Dendritic cell treated with granulocyte-macrophage colony-stimulating factor and Interleukin-4, amounts not matched to agents 40 ng/mL and 50 ng/mL, for 4 days (primary cell): ENCODE measurements at regions not wholly inside any gene's neighbourhood (a gene's known extent, or its start where the extent isn't known, plus 50 kb on each side); places are given as distances from the start of the nearest gene placed in this dataset.

ENCODE experiments used
- H3K27ac Mint-ChIP-seq: one replicate; pipeline ENCODE4 v1.8.0; 2022; ENCODE audit warnings: mild to moderate bottlenecking, mixed read lengths
- H3K27me3 Mint-ChIP-seq: one replicate; pipeline ENCODE4 v1.8.0; 2022; ENCODE audit warnings: mild to moderate bottlenecking, mixed read lengths
- H3K36me3 Mint-ChIP-seq: one replicate; pipeline ENCODE4 v1.8.0; 2022; ENCODE audit warnings: low read depth, mixed read lengths
- H3K4me1 Mint-ChIP-seq: one replicate; pipeline ENCODE4 v1.8.0; 2022; ENCODE audit warnings: low read depth, mixed read lengths
- H3K4me3 Mint-ChIP-seq: one replicate; pipeline ENCODE4 v1.8.0; 2022; ENCODE audit warnings: mild to moderate bottlenecking, moderate library complexity, mixed read lengths
- H3K9me3 Mint-ChIP-seq: one replicate; pipeline ENCODE4 v1.8.0; 2022; ENCODE audit warnings: mixed read lengths
- intact Hi-C: fragments of 100-400 bp; cut with micrococcal nuclease; formaldehyde crosslinking; loops from one replicate; pipeline ENCODE4 v1.15.0; 2022

DNA sequence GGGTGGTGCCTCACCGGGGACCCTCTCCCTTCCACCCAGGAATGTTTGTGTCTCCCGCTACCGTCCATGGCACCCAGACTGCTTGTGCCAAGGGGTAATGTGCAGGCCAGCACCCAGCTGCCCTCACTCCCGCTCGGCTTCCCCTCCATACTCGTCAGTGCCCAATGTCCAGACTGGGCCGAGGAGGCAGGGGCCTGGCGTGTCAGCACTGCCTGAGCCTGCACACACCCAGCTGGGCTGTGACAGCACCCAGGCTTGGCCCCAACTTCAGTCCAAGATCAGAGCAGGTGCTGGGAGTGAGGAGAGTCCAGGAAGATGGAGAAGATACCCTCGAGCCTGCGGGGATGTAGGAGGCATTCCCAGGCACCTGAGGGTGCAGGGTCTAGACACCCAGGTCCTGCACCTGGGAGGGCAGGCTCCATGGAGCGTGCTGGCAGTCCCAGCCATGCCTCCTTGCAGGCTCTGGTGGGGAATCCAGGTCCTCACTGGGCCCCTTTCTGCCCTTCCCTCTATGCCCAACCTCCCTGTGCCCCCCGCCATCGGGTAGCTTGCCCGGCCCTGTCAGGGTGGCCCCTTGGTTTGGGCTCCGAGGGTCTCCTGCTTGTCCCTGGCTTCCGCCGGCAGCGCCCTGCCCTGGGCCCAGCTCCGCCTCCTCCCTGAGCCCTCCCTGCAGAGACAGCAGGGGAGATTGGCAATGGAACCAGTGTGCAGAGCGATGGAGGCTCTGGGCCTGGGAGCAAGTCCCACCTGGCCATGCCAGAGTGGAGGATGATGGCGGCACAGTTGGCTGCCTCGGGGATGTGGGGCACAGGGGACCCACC lies 250.8 kb upstream of the EDIL3 start:
- no peak overlapping the region for H3K27ac Mint-ChIP-seq
- intact Hi-C loops, result no loop called here
- no peaks in the 10 kb centered on the region for H3K36me3 Mint-ChIP-seq
- H3K27me3 Mint-ChIP-seq, result no peaks in the 10 kb centered on the region
- no peak overlapping the region for H3K4me3 Mint-ChIP-seq
- peaks cover 10% of the 10 kb centered on the region for H3K9me3 Mint-ChIP-seq
- no peaks in the 10 kb centered on the region for H3K4me1 Mint-ChIP-seq

DNA sequence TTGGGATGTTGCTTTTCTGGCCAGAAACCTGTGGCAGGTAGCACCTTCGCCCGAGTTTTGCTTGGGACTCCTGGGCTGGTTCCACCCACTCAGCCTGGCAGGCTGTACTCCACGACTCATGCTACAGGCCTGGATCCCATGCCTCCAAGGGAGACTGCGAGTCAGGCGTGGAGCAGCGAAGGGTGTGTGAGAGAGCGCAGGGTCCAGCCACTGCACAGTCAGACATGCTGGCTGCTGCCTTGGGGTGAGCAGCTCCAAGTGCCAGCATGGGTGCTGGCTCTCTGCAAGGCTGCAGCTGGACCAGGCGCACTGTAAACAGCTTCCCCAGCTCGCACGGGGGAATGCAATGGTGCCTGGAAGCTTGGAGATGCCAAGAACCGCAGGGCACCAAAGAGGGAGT lies 249.6 kb upstream of the EDIL3 start:
- H3K4me1 Mint-ChIP-seq, result no peaks in the 10 kb centered on the region
- H3K27ac Mint-ChIP-seq, result no peak overlapping the region
- H3K9me3 Mint-ChIP-seq, result peaks cover 10% of the 10 kb centered on the region
- no peaks in the 10 kb centered on the region for H3K27me3 Mint-ChIP-seq
- intact Hi-C loops, result no loop called here
- H3K36me3 Mint-ChIP-seq, result no peaks in the 10 kb centered on the region
- no peak overlapping the region for H3K4me3 Mint-ChIP-seq

DNA sequence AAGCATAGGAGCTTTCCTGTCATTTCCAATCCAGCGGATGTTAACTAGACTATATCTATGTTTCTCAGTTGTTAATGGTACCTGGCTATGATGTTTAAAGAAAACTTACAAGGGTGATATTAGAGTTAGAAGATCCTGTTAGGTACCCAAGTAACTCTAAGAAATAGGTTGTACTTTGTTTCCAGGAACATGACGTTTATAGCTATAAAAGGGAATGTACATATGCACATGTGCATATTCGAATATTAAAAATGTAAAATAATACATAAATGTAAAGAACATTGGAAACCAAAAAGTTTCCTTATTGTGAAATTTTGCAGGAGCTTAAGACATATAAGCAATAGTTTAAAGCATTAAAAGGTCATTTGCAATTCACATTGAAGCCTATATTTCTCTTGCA lies 247.7 kb upstream of the EDIL3 start:
- Mint-ChIP-seq H3K4me3 (no peak overlapping the region), H3K27me3 (no peaks in the 10 kb centered on the region), H3K27ac (no peak overlapping the region), H3K4me1 (no peaks in the 10 kb centered on the region), H3K9me3 (peaks cover 1% of the 10 kb centered on the region), H3K36me3 (no peaks in the 10 kb centered on the region)
- intact Hi-C loops, result no loop called here

DNA sequence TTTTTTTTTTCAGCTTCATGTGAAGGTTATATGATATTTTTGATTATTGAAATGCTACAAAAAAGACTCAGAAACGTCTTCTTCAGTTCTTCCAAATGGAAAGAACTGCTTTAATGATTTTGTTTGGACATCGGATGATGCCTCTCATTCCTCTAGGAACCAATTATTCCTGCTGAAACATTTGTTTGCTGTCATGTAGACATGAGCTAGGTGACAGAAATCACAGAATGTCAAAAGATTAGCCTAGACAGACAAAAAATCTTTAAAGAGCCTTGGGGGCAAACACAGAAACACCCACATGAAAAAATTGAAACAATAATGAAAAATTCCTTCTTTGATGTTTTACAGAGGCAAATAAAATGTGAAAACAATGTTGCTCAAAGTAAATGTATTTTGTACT lies 244.2 kb upstream of the EDIL3 start:
- H3K9me3 Mint-ChIP-seq, result no peaks in the 10 kb centered on the region
- intact Hi-C loops, result no loop called here
- no peaks in the 10 kb centered on the region for H3K27me3 Mint-ChIP-seq
- H3K36me3 Mint-ChIP-seq, result no peaks in the 10 kb centered on the region
- H3K27ac Mint-ChIP-seq, result no peak overlapping the region
- no peaks in the 10 kb centered on the region for H3K4me1 Mint-ChIP-seq
- no peak overlapping the region for H3K4me3 Mint-ChIP-seq

DNA sequence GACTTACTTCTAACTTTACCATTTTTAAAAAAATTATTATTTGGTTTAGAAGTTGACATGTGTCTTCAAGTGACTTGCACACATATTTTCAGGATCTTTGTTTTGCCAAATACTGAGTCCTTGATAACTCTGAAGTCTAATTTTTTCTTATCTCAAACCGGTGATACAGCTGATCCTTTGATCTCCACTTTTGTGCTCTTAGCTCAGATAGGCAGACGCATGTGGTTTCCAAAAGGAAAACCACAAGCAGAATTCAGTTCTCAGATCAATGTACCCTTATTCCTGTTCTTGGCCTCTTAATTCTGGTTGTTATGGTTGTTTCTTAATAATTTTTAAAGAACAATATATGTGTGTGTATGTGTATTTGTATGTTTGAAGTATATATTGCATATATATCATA lies 238.3 kb upstream of the EDIL3 start:
- Mint-ChIP-seq H3K9me3 (no peaks in the 10 kb centered on the region), H3K4me1 (no peaks in the 10 kb centered on the region), H3K27ac (no peak overlapping the region), H3K27me3 (no peaks in the 10 kb centered on the region), H3K36me3 (no peaks in the 10 kb centered on the region), H3K4me3 (no peak overlapping the region)
- intact Hi-C loops, result no loop called here

DNA sequence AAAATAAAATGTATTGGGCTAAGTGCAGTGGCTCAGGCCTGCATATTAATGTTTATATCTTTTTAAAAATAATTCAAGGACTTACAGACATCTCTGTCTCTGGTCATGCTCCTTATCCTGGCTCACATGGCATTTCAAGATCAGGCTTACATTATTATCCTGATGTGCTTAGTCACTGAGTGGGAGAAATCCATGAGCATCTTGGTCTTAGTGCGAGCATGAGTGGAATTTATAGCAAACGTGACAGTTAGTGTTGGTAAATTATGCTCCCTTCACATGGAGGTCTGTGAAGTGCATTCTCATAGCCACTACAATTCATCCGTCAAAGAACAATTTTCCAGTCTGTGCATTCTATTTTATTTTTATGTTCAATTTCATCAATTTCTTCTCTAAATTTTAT lies 237.8 kb upstream of the EDIL3 start:
- Mint-ChIP-seq H3K4me1 (no peaks in the 10 kb centered on the region), H3K4me3 (no peak overlapping the region), H3K36me3 (no peaks in the 10 kb centered on the region), H3K27me3 (no peaks in the 10 kb centered on the region), H3K9me3 (no peaks in the 10 kb centered on the region), H3K27ac (no peak overlapping the region)
- intact Hi-C loops, result no loop called here

GRCh38 chr5:84618262-84618661 lies 233.6 kb upstream of the EDIL3 start:
- Mint-ChIP-seq H3K9me3 (no peaks in the 10 kb centered on the region), H3K36me3 (no peaks in the 10 kb centered on the region), H3K4me3 (no peak overlapping the region), H3K27me3 (no peaks in the 10 kb centered on the region), H3K4me1 (no peaks in the 10 kb centered on the region), H3K27ac (no peak overlapping the region)
- intact Hi-C loops, result no loop called here

DNA sequence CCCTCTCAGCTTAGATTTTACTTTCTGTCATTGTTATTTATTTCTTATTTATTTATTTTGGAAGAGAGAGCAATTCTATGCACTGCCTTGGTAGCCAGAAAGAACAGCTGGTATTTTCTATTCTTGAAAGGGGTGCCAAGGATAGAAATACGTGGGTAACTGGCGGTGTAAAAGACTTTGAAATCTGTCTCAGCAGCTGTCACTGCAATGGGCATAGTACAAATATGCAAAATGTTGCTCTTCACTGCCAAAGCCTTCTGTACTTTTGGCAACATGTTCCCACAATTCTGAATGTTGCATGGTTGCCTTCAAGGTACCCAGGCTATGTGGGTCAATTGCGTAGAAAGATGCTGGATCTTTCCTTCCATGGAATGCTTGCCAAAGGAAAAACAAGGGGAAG lies 230.2 kb upstream of the EDIL3 start:
- no peaks in the 10 kb centered on the region for H3K4me1 Mint-ChIP-seq
- H3K4me3 Mint-ChIP-seq, result no peak overlapping the region
- H3K36me3 Mint-ChIP-seq, result no peaks in the 10 kb centered on the region
- no peak overlapping the region for H3K27ac Mint-ChIP-seq
- no peaks in the 10 kb centered on the region for H3K27me3 Mint-ChIP-seq
- intact Hi-C loops, result no loop called here
- no peaks in the 10 kb centered on the region for H3K9me3 Mint-ChIP-seq

- H3K4me3 Mint-ChIP-seq, result no peak overlapping the region
- H3K27me3 Mint-ChIP-seq, result no peaks in the 10 kb centered on the region
- intact Hi-C loops, result no loop called here
- H3K9me3 Mint-ChIP-seq, result no peaks in the 10 kb centered on the region
- no peaks in the 10 kb centered on the region for H3K36me3 Mint-ChIP-seq
- peaks cover 10% of the 10 kb centered on the region for H3K4me1 Mint-ChIP-seq
- no peak overlapping the region for H3K27ac Mint-ChIP-seq
Measured at GRCh38 chr5:84606784-84607183, 222.1 kb upstream of the EDIL3 start.

- Mint-ChIP-seq H3K36me3 (no peaks in the 10 kb centered on the region), H3K4me3 (no peak overlapping the region), H3K27ac (peak overlapping the region; percentile 34), H3K9me3 (no peaks in the 10 kb centered on the region), H3K27me3 (no peaks in the 10 kb centered on the region), H3K4me1 (peaks cover 10% of the 10 kb centered on the region)
- intact Hi-C loops, result no loop called here
Measured at GRCh38 chr5:84605241-84605640, 220.6 kb upstream of the EDIL3 start.

- Mint-ChIP-seq H3K27me3 (no peaks in the 10 kb centered on the region), H3K4me3 (no peak overlapping the region), H3K9me3 (no peaks in the 10 kb centered on the region), H3K36me3 (no peaks in the 10 kb centered on the region), H3K27ac (no peak overlapping the region), H3K4me1 (peaks cover 10% of the 10 kb centered on the region)
- intact Hi-C loops, result no loop called here
Measured at GRCh38 chr5:84603568-84604185, 219.0 kb upstream of the EDIL3 start.

DNA sequence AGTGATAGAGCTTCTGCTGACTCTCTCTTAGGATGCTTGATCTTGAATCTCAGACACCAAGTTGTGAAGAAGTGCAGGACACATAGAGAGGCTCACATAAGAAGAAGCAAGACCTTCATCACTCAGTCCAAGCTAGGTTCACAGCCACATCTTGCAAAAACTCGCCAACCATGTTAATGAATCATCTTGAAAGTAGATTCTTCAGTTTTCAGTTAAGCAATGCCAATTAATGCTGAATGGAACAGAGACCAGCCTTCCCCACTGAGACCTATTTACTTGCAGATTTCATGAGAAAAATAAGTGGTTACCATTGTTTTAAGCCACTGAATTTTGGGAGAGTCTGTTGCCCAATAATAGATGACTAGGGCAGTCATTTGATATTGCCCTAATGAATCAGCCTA lies 217.7 kb upstream of the EDIL3 start:
- peaks cover 5% of the 10 kb centered on the region for H3K9me3 Mint-ChIP-seq
- H3K27me3 Mint-ChIP-seq, result no peaks in the 10 kb centered on the region
- no peak overlapping the region for H3K27ac Mint-ChIP-seq
- H3K36me3 Mint-ChIP-seq, result no peaks in the 10 kb centered on the region
- peaks cover 10% of the 10 kb centered on the region for H3K4me1 Mint-ChIP-seq
- no peak overlapping the region for H3K4me3 Mint-ChIP-seq
- intact Hi-C loops, result no loop called here

GRCh38 chr5:84599964-84600363 lies 215.3 kb upstream of the EDIL3 start:
- no peaks in the 10 kb centered on the region for H3K36me3 Mint-ChIP-seq
- H3K9me3 Mint-ChIP-seq, result peaks cover 5% of the 10 kb centered on the region
- peaks cover 4% of the 10 kb centered on the region for H3K4me1 Mint-ChIP-seq
- intact Hi-C loops, result no loop called here
- no peak overlapping the region for H3K27ac Mint-ChIP-seq
- no peak overlapping the region for H3K4me3 Mint-ChIP-seq
- H3K27me3 Mint-ChIP-seq, result no peaks in the 10 kb centered on the region

DNA sequence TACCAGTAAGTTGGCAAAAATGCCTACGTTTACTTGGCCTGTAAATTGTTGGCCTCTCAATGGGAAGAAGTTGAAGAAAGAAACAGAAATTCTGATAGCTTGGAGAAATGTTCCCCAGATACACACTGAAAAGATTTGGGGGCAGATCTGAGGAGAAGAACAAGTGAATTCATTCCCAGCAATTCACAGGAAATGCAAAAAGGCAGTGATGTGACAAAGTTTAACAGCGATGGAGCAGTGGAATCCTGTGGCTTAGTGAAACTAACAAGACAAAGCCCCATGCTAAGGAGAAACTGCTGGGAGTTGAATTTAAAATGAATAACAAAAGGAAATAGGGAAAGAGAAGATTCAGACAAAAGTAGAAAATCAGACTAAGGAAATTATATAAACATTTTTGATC lies 213.2 kb upstream of the EDIL3 start:
- Mint-ChIP-seq H3K27me3 (no peaks in the 10 kb centered on the region), H3K36me3 (no peaks in the 10 kb centered on the region), H3K27ac (no peak overlapping the region), H3K4me1 (no peaks in the 10 kb centered on the region), H3K4me3 (no peak overlapping the region), H3K9me3 (peaks cover 5% of the 10 kb centered on the region)
- intact Hi-C loops, result no loop called here

DNA sequence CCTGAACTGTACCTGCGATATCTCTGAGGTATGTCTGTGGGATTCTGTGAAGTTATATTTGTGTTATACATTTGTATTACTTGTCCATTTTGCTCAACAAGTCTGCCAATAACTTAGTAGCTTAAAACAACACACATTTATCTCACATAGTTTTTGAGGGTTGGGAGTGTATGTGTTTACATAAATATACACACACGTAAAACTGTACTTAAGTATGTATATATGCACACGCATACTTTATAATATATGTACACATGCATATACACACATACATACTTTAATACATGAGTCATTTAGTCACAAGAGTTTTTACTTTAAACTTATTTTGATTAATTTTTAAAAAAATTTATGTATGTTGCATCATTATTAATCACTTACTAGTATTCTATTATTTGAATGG lies 205.9 kb upstream of the EDIL3 start:
- H3K27ac Mint-ChIP-seq, result no peak overlapping the region
- intact Hi-C loops, result no loop called here
- H3K36me3 Mint-ChIP-seq, result no peaks in the 10 kb centered on the region
- H3K4me3 Mint-ChIP-seq, result no peak overlapping the region
- H3K9me3 Mint-ChIP-seq, result no peaks in the 10 kb centered on the region
- H3K4me1 Mint-ChIP-seq, result no peaks in the 10 kb centered on the region
- no peaks in the 10 kb centered on the region for H3K27me3 Mint-ChIP-seq
